HG02981 (cell line): ENCODE measurements at regions not wholly inside any gene's neighbourhood (a gene's known extent, or its start where the extent isn't known, plus 50 kb on each side); places are given as distances from the start of the nearest gene placed in this dataset.
"Not testable (repeated sequence)": the region's sequence is repeated elsewhere in the genome, so short reads cannot be mapped to it uniquely, and the experiment has no call there.

Source experiments
- ATAC-seq: cut with Tn5 transposase; IDR thresholded peaks from one replicate; pipeline ENCODE4 v1.9.1; 2021; ENCODE audit warnings: mild to moderate bottlenecking, moderate library complexity; ENCODE audit not compliant: unreplicated experiment

GRCh38 chr17:53765609-53766008 lies 57.1 kb upstream of the KIF2B start:
- no peak for ATAC-seq

- no peak for ATAC-seq
Measured at GRCh38 chr17:53765129-53765528, 57.6 kb upstream of the KIF2B start.

DNA sequence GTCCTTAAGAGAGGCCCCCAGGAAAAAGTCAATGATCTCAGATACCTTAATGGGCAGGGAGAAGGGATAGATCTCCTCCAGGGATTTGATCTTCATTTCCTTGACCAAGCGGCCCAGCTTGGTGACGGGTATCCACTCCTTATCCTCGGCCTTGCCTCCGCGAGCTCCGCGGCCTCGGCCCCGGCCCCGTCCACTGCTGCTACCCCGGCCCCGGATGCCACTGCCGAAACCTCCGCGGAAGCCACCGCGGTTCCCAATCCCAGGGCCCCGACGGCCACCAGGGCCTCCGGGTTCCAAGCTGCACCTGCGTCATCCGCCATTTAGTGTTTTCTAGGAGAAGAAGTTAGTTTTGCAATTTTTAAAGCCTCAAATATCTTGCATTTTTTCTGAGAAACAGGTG lies 65.2 kb upstream of the KIF2B start:
- no peak for ATAC-seq

DNA sequence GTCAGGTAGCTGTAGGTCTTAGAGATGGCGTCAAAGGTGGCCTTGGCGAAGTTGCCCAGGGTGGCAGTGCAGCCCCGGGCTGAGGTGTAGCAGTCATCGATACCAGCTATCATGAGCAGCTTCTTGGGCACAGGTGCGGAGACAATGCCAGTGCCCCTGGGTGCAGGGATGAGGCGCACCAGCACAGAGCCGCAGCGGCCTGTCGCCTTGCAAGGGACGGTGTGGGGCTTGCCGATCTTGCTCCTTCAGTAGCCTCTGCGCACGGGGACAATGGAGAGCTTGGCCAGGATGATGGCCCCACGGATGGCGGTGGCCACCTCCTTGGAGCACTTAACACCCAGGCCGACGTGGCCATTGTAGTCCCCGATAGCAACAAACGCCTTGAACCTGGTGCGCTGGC lies 65.6 kb upstream of the KIF2B start:
- ATAC-seq = not testable (repeated sequence)

- ATAC-seq = no peak
Measured at GRCh38 chr17:53749178-53749577, 73.5 kb upstream of the KIF2B start.

GRCh38 chr17:53748159-53748820 lies 74.4 kb upstream of the KIF2B start:
- not testable (repeated sequence) for ATAC-seq

DNA sequence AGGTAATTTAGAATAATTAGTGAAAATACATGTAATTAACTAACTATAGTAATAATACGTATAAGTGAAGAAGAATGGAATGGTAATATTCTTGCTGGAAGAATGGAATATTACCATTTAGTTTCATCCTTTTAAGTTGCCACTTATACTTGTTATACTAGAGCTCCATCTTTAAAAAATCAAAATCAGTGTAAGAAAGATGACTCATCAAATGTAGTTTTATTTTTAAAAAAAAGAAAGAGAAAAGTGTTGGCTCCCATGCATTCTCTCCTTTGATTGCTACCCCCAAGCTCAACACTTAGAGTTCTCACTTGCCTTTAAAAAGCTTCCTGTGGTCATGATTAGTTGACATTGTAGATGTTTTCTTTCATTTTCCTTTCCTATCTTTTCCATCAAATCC lies 82.4 kb upstream of the KIF2B start:
- no peak for ATAC-seq

DNA sequence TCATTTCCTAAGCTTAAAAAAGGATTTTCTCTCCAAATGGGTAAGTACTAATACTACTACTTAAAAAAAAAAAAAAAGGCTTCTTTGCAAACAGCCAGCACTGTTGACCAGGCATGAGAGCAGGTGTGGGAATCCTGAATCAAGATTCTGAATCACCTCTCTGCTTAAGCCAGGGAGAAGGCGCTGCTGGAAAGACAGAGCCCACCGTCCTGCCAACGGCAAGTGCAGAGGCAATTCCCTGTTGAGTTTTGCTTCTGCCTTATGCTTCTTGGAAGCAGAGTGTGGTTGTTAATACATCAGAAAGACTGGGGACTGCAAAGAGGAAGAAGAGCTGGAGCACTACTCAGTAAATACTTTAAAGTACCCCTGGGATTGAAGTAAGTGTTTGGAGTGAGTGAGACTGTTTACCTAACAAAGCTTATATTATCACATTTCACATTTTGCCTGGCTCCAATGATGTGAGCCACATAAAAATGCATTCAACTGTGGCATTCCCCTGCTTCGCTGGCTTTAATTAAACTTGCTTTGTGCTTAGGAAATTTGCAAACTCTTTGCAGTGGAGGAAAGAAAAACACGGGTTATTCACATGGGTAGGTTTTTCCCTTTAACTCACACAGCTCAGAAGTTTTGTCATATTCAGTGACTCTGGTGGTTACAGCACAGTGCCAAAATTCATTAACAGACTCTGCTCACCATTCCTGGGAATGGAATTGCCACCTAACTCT lies 86.0 kb upstream of the KIF2B start:
- no peak for ATAC-seq

DNA sequence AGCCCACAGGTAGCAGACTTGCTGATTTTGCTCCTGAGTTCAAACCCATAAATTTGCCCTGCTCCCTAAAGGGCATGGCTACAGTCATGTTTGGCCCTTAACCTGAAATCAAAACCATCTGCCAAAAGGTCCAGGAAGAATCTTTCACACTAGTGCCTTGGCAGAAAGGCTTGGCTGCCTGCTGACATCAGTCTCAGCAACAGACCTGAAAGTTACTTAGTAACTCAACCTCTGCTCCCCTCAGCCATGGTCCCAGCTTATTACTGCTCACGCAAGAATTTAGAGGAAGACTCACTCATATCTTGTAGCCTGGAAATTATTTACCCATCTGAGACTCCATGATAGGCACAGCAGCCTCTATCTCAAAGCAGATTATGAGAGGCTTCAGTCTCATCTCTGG lies 98.0 kb upstream of the KIF2B start:
- ATAC-seq = no peak

DNA sequence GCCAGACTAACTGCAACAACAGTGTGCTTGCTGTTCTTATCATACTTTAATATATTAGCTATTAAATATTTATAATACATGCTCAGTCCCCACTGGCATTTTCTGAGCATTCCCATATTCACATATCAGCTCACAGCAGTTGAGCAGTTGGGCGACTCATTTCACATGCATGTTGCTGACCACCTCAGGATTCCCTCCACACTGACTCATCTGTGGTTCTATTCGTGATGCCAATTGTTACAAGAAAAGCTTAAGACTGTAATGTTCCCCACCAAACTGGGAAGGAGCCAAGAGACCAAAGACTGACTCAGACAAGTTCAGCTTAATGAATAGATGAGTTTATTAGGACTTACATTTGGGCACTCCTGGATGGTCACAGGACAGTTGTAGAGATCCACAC lies 100.3 kb upstream of the KIF2B start:
- ATAC-seq = no peak

- no peak for ATAC-seq
Measured at GRCh38 chr17:53721101-53721500, 101.6 kb upstream of the KIF2B start.

GRCh38 chr17:53719229-53719628 lies 103.5 kb upstream of the KIF2B start:
- ATAC-seq = no peak

DNA sequence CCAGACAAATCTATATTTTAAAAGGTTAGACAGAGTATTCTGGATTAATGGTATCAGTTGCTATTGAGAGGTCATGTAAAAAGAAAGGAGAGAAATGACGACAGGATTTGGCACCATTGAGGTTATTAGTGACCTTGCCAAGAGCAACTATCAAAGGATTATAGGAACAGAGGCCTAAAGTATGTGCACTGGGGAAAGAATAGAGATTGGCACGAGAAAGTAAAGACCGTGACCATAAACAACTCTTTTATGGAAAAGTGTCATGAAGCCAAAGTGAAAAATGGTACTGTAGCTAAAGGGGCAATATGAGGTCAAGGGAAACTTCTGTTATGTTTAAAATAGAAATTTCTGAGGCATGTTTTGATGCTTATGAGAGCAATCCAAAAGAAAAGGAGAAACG lies 115.2 kb upstream of the KIF2B start:
- no peak for ATAC-seq

DNA sequence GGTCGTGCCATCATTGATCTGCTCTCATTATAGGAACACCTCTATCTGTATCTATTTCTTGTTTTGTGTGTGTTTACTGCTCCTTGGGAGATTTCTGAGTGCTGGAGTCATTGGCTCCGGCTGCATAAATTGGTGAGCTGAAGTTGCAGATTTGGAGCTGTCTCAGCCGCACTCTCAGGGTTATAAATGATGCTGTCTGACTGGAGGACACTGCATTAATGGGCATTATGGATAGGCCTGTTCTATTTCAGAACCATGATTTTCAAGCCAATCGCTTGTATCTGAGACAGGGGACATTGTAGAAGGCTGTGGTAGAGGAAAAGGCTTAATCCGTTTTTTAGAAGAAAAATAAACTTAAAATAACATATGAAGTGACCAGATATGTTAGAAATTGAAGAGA lies 126.4 kb upstream of the KIF2B start:
- ATAC-seq = no peak

DNA sequence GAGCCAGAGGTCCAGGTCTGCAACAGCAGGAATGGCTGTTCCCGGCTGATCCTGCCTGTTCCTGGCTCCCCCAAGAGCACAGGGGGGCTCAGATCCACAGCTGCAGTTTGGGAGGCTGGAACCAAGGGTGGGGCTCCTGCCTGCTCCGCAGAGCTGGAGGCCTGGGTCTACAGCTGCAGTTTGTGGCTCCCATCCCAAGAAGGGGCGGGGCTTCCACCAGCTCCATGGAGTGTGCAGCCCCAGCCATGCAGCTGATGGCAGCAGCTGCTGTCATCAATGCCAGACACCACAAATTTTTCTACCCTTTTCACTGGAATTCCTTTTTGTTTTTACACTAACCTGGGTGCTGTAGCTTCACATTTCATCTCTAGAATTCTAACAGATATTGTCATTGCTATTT lies 135.4 kb upstream of the KIF2B start:
- no peak for ATAC-seq

GRCh38 chr17:53680745-53681144 lies 142.0 kb upstream of the KIF2B start:
- no peak for ATAC-seq

- ATAC-seq = no peak
Measured at GRCh38 chr17:53668854-53669253, 153.9 kb upstream of the KIF2B start.

- ATAC-seq = no peak
Measured at GRCh38 chr17:53662608-53663007, 160.1 kb upstream of the KIF2B start.

DNA sequence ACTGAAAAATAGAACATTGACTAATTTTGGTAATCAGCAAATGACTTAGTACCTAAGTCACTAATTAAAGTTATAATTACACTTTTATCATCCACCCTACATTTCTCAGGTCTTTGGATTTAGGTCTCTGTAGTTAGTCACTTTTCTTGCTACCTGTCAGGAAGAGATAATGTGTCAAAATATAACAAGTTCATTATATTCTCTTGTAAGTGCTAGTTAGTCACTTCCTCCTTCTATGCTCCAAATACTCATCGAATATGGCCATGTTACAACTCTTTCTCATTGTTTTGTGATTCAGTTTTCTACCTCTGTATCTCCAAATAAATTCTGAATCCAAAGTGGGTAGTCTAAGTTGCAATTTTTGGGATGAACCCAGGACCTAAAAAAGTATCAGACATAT lies 163.5 kb upstream of the KIF2B start:
- no peak for ATAC-seq

DNA sequence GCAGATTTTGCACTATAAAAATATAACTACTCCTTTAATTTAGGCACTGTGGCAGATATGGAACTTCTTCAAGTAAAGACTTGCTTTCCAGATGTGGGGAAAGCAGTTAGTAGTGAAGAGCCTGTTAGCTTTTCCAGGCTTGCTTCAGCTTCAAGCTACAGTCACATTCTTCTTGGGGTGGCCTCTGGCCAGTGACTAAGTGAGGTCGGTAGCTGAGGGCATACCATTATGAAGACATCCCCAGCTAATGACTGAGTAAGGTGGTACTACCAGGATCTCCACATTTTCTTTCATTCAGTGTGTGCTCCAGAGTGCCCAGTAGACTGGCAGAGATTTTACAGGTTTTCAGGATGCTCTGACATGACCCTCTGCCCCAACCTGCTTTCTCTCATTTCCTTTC lies 167.1 kb upstream of the KIF2B start:
- no peak for ATAC-seq

GRCh38 chr17:53649201-53649600 lies 173.5 kb upstream of the KIF2B start:
- ATAC-seq = no peak

DNA sequence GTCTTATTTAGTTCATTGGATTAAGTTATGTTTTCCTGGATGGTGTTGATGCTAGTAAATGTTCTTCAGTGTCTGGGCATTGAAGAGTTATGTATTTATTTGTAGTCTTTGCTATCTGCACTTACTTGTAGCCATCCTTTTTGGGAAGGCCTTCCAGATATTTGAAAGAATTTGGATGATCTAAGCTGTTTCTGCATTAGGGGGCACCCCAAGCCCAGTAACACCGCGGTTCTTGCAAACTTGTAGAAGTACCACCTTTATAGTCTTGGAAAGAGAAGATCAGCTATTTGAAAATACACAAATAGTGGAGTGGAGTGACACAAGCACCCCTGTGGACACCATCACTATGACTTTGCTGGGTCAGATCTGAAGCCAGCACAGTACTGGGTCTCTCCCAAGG lies 175.9 kb upstream of the KIF2B start:
- ATAC-seq = no peak

DNA sequence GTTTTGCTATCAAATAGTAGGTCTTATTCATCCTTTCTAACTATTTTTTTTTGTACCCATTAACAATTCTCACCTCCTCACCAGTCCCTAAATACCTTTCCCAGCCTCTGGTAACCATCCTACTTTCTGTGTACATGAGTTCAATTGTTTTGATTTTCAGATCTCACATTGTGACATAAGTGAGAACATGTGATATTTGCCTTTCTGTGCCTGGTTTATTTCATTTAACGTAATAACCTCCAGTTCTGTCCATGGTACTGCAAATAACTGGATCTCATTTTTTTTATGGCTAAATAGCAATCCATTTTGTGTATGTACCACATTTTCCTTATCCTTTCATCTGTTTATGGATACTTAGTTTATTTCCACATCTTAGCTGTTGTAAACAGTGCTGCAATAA lies 181.9 kb upstream of the KIF2B start:
- ATAC-seq = no peak
